ENCODE measurements at regions not wholly inside any gene's neighbourhood (a gene's known extent, or its start where the extent isn't known, plus 50 kb on each side); places are given as distances from the start of the nearest gene placed in this dataset.

DNA sequence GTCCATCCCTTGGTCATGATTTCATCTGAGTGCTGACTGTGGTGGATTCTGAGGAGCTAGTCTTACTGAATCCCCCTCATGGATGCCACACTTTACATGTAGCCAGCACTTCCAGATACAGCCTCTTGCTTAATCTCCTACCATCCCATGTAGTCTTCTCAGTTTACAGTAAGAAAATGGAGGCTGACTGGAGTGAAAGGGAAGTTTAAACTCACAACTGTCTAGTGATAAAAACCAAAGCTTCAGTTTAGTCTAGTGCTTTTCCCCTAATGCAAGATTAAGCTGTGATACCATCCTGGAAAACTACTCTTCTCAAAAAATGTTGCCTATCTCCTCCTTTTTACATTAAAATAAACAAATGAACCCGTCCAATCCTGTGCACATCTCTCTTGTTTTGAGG is 146.8 kb upstream of the HES1 start:
- no peak for DNase-seq (ENCODE audit: extremely low spot score)
- no peak overlapping the region for H3K27ac ChIP-seq (ENCODE audit: low read depth)
- H3K4me3 ChIP-seq (ENCODE audit: low read depth, low read length): no peak overlapping the region
- no peaks in the 10 kb centered on the region for H3K36me3 ChIP-seq (ENCODE audit: insufficient read depth)
- no peaks in the 10 kb centered on the region for H3K4me1 ChIP-seq (ENCODE audit: insufficient read depth)
- WGBS: 52% methylated on average over 1 of the region's 1 CpG

DNA sequence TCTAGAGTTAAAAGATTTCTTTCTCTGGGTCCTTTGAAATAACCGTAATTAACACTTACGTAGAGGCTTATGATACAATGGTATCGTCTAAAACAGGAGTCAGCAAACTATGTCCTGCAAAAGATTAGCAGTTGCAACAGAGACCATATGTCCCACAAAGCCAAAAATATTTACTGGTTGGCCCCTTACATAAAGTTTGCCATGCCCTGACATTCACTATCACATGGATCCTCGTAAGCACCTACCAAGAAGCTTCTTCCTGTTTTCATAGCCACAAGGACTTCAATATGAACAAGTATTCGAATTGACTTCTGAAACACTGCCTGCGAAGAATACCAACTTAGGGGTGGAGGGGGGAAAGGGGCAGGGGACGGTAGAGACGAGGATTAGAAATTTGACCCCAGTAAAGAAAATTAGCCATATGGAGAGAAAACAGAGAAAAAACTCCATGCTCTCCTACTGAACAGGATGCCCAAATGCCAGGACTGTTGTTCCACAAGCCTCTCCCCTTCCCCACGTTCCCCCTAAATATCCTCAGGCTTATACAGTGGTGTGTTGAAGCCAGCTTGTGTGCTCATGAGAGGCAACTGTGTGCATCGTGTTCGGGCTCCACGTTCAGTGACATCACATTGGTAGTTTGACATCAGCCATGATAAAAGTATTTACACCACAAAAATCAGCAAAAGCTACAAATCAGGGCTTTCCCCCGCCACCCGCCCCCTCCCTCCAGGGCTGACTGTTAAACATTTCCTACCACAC is 144.1 kb upstream of the HES1 start:
- WGBS: 69% methylated on average over 14 of the region's 14 CpGs
- Histone ChIP-seq H3K4me3 (ENCODE audit: low read depth, low read length) (no peak overlapping the region), H3K4me1 (ENCODE audit: insufficient read depth) (no peaks in the 10 kb centered on the region), H3K36me3 (ENCODE audit: insufficient read depth) (no peaks in the 10 kb centered on the region), H3K27ac (ENCODE audit: low read depth) (no peak overlapping the region)
- DNase-seq (ENCODE audit: extremely low spot score): no peak

DNA sequence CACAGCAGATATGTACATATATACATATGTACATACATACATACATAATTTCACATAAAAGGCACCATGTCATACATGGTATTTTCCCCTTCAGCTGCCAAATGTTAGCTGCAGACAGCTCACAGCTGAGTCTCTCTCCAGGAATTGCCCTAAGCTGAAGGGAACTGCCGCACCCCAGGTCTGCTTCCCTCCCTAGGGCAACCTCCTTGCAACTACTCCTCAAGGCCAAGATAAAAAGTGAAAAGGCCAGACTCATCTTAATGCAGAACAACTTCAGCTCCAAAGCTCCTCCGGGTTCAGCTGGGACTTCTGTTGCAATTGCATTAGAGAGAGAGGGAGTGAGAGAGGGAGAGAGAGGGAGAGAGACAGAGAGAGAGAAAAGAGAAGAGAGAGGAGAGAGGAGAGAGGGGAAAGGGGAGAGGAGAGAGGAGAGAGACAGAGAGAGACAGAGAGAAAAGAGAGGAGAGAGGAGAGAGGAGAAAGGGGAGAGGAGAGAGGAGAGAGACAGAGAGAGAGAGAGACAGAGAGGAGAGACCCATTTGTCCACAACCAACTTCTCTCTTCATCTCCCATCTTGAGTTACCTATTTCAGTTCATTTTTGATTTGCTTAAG is 143.4 kb upstream of the HES1 start:
- 63% methylated on average over 2 of the region's 2 CpGs for whole genome bisulfite sequencing

DNA sequence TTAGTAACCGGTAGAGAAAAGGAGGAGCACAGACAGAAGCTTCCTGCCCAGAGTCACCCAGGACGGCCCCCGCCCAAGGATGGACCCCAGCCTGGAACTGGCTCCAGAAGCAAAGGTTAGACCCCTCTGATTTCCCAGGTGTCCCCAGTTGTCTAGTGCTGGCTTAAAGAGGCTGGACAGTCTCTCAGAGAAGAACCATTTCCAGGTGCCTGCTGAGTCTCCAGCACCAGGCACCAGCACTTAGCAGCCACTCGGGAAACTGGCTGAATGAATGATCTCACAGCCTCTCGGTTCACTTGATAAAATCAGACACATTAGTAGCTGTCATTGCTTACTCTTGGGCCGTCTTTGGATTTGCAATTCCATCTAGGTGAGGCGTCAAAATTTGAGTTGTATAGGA is 139.7 kb upstream of the HES1 start:
- Histone ChIP-seq H3K27ac (ENCODE audit: low read depth) (no peak overlapping the region), H3K4me1 (ENCODE audit: insufficient read depth) (no peaks in the 10 kb centered on the region), H3K36me3 (ENCODE audit: insufficient read depth) (no peaks in the 10 kb centered on the region), H3K4me3 (ENCODE audit: low read depth, low read length) (no peak overlapping the region)
- DNase-seq (ENCODE audit: extremely low spot score): no peak
- whole genome bisulfite sequencing: 82% methylated on average over 7 of the region's 7 CpGs

More for the DNA sequence above, 143.4 kb upstream of the HES1 start:
- no peak for DNase-seq (ENCODE audit: extremely low spot score)
- H3K4me1 ChIP-seq (ENCODE audit: insufficient read depth): no peaks in the 10 kb centered on the region
- no peaks in the 10 kb centered on the region for H3K36me3 ChIP-seq (ENCODE audit: insufficient read depth)
- no peak overlapping the region for H3K4me3 ChIP-seq (ENCODE audit: low read depth, low read length)
- no peak overlapping the region for H3K27ac ChIP-seq (ENCODE audit: low read depth)

DNA sequence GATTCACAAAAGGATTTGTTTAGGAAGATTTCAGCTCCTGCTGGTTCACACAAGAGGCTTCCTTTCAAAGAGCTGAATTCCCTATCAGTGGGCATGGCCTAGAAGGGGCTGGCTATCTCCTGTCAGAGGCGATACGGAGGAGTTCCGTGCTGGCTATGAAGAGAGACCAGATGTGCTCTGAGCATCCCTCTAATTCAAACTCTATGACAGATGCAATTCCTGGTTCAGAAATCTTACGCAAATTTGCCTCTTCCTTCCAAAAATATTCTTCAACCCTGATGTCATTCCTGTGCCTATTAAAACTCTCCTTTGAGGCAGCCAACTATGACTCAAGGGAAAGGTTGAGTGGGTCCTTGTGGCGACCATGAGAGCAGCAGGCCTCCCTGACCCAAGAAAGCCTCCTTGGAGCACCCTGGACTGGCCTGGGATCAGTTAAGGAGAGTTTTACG is 139.3 kb upstream of the HES1 start:
- H3K36me3 ChIP-seq (ENCODE audit: insufficient read depth): no peaks in the 10 kb centered on the region
- DNase-seq (ENCODE audit: extremely low spot score): no peak
- H3K4me3 ChIP-seq (ENCODE audit: low read depth, low read length): no peak overlapping the region
- no peak overlapping the region for H3K27ac ChIP-seq (ENCODE audit: low read depth)
- WGBS: 83% methylated on average over 6 of the region's 6 CpGs
- no peaks in the 10 kb centered on the region for H3K4me1 ChIP-seq (ENCODE audit: insufficient read depth)

DNA sequence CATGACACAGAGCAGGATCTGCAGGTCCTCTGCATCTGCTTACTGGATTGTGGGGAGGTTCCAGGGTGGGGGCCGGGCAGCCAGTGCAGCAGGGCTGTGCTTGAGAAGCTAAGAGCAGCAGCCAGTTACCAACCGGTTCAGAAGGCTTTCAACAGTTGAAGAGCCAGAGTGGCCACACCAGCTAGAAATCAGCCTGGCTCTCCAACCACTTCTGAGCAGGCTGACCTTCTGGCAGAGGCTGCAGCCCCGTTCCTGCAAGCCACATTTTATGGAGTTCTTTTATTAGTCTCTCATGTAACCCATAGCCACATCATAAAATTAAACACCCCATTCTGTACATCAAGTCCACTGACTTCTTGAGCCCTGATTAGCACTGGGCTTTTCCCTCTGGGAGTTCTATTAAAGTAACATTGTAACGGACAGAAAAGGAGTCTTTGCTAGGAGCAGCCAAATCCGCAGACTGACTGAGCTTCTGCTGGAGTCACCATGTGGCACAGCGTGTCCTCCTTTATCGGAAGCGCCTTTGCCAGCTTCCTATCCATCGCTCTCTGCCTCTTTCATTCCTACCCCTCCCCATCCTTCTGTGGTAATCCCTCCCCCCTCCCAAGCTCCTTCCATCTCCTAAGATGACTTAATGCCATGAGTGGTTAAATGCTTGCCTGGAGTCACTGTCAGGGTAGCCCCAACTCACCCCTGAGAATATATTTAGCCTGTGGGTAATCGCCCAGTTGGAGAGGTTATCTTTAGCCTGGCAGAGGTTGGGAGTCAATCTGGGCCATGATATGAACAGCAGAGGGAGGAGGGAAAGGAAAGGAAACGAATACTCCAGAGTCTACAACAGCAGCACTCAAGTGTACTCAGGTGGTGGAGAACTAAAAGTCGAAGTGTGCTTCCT is 138.5 kb upstream of the HES1 start:
- WGBS: 49% methylated on average over 12 of the region's 12 CpGs
- no peak overlapping the region for H3K27ac ChIP-seq (ENCODE audit: low read depth)

DNA sequence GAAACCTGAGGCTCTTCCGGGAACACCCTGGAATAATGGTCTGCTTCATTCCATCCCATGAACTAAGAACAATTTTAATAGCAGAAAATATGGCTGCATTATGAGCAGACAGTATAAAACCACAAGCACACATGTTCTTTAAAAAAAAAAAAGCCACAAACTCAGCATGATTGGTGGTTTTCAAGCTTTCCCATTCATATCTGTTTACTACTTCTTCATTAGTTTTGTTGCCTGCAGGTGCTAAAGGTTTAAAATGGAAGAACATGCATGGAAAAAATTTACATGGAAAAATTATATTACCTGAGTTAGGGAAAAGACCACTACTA is 137.9 kb upstream of the HES1 start:
- no peaks in the 10 kb centered on the region for H3K36me3 ChIP-seq (ENCODE audit: insufficient read depth)
- H3K27ac ChIP-seq (ENCODE audit: low read depth): no peak overlapping the region
- 71% methylated on average over 1 of the region's 1 CpG for WGBS
- no peak for DNase-seq (ENCODE audit: extremely low spot score)
- H3K4me1 ChIP-seq (ENCODE audit: insufficient read depth): no peaks in the 10 kb centered on the region
- no peak overlapping the region for H3K4me3 ChIP-seq (ENCODE audit: low read depth, low read length)

More for the DNA sequence above, 138.5 kb upstream of the HES1 start:
- Histone ChIP-seq H3K36me3 (ENCODE audit: insufficient read depth) (no peaks in the 10 kb centered on the region), H3K4me3 (ENCODE audit: low read depth, low read length) (no peak overlapping the region), H3K4me1 (ENCODE audit: insufficient read depth) (no peaks in the 10 kb centered on the region)
- no peak for DNase-seq (ENCODE audit: extremely low spot score)

DNA sequence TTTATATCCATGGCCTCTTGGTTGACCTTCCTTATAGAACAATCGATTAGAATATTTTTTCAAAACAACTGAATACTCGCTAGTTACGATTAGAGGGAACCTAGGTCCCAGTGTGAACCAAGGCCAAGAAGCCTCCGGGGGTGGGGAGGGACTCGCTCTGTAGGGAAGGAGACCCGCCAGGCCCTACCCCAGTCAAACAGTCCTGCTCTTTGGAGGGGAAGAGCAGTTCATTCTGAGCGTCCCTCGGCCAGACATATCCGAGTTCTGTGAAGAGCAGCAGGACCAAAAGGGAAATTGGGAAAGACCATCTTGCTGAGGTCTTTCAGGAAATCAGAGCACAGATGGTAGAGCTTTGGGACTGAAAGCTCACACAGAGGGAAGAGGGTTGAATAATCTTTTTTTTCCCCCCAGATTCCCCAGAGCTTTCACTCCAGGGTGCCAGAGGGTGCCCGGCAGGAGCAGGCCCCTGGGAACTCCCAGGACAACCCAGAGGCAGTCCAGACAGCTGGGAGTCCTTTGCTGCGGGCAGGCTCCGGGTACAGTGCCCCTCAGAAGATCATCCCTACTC is 137.2 kb upstream of the HES1 start:
- H3K36me3 ChIP-seq (ENCODE audit: insufficient read depth): no peaks in the 10 kb centered on the region
- no peaks in the 10 kb centered on the region for H3K4me1 ChIP-seq (ENCODE audit: insufficient read depth)
- DNase-seq (ENCODE audit: extremely low spot score): no peak
- WGBS: 93% methylated on average over 12 of the region's 12 CpGs
- no peak overlapping the region for H3K4me3 ChIP-seq (ENCODE audit: low read depth, low read length)
- H3K27ac ChIP-seq (ENCODE audit: low read depth): no peak overlapping the region

DNA sequence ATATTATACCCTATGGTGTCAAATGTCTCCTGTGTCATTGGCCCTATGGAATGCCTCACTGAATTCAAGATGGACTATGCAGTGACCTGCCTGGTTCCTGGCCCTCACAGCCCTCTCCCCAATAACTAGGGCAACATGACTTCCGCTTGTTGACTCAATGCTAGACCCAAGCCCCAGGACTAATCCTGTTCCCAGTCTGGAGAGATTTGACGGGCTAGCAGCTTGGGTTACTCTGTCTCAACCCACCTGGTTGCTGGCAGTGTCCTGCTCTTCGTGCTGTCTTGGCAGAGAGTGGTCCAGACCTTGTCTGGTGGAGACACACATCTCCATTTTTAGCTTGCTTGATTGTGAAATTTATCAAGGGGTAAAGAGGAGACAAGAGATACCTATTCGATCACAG is 135.8 kb upstream of the HES1 start:
- DNase-seq (ENCODE audit: extremely low spot score): no peak
- WGBS: 93% methylated on average over 4 of the region's 4 CpGs
- Histone ChIP-seq H3K27ac (ENCODE audit: low read depth) (no peak overlapping the region), H3K4me1 (ENCODE audit: insufficient read depth) (no peaks in the 10 kb centered on the region), H3K36me3 (ENCODE audit: insufficient read depth) (no peaks in the 10 kb centered on the region), H3K4me3 (ENCODE audit: low read depth, low read length) (no peak overlapping the region)

DNA sequence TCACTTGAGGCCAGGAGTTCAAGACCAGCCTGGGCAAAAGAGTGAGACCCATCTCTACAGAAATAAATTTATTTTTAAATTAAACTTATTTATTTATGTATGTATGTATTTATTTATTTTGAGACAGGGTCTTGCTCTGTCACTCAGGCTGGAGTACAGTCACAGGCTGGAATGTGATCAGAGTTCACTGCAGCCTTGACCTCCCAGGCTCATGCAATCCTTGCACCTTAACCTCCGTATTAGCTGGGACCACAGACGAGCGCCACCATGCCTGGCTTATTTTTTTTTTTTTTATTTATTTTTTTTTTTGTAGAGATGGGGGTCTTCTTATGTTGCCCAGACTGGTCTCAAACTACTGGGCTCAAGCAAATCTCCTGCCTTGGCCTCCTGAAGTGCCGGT is 135.2 kb upstream of the HES1 start:
- no peaks in the 10 kb centered on the region for H3K36me3 ChIP-seq (ENCODE audit: insufficient read depth)
- no peak overlapping the region for H3K27ac ChIP-seq (ENCODE audit: low read depth)
- no peaks in the 10 kb centered on the region for H3K4me1 ChIP-seq (ENCODE audit: insufficient read depth)
- 97% methylated on average over 4 of the region's 4 CpGs for WGBS
- DNase-seq (ENCODE audit: extremely low spot score): no peak
- no peak overlapping the region for H3K4me3 ChIP-seq (ENCODE audit: low read depth, low read length)

DNA sequence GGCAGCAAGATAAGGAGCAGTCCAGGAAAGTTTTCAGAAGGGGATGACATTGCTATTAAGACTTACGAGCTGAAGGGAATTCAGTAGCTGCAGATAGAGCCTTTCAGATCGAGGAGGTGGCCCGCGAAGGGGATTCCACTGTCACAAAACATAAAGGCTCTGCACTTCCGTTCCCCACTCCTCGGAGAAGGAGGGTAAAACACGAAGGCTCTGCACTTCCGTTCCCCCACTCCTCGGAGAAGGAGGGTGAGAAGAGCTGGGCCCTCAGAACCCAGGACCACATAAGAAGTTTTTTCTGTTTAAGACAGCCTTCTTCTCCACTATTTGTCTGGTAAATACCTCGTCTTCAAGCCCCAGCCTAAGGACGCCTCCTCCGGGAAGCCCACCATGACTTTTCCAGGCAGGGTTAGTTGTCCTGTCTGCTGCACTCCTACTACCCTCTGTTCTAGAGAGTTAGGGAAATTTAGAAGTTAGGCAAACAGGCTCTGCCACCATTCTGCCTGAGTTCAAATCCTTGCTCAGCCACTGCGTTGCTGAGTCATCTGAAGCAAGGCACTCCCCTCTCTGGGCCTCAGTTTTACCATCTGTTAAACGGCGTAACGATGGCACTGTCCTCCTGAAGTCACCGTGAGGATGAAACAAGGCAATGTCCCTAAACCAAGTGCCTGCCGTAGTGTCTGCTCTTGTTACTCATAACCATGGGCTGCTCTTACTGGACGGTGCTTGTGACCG is 134.1 kb upstream of the HES1 start:
- no peaks in the 10 kb centered on the region for H3K4me1 ChIP-seq (ENCODE audit: insufficient read depth)
- WGBS: 80% methylated on average over 20 of the region's 20 CpGs
- H3K4me3 ChIP-seq (ENCODE audit: low read depth, low read length): no peak overlapping the region
- no peaks in the 10 kb centered on the region for H3K36me3 ChIP-seq (ENCODE audit: insufficient read depth)
- DNase-seq (ENCODE audit: extremely low spot score): no peak
- no peak overlapping the region for H3K27ac ChIP-seq (ENCODE audit: low read depth)

DNA sequence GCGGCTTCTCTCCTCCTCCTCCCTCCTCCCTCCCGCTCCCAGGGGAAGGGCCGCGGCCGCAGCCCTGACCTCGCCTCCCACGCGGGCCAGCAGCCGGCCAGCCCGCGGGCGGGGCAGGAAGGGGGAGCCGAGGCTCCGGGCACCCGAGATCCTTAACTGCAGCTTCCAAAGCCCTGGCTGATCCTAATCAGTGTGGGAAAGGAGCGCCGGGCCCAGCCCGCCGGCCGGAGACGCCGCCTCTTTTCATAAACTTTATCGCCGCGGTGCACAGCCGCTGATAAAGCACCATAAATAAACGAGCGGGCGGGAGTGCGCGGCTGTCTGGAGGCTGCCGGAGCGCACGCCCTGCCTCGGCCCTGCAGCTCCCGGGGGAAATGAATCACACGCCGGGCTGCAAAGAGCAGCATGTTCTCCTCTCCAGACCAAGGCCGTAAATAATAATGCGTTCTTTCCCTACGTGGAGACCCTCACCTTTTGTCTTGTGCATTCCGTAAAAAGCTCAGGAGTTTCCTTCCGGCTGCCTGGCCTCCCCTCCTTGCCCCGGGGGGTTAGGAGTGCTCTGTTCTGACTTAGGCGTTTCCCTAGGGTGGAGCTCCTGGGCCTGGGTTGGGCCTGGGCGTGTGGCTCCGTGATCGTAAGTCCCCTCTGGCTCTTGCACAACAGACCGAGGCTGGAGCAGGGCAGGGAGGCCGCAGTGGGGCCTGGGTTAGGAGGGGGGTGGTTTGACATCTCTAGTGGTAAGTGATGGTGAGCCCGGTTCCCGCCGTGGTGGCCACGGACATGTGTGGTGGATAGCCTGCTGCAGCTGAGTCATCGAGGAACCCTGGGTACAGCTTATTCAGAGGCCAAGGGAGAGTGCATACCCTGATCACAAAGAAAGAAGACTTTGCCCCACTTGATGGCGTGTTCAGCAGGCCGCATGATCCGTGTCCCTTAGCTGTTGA is 132.6 kb upstream of the HES1 start:
- peak overlapping the region; percentile 74 for H3K27ac ChIP-seq (ENCODE audit: low read depth)
- H3K4me1 ChIP-seq (ENCODE audit: insufficient read depth): no peaks in the 10 kb centered on the region
- WGBS: 6% methylated on average over 58 of the region's 58 CpGs
- H3K4me3 ChIP-seq (ENCODE audit: low read depth, low read length): no peak overlapping the region
- H3K36me3 ChIP-seq (ENCODE audit: insufficient read depth): no peaks in the 10 kb centered on the region
- peak; percentile 75 for DNase-seq (ENCODE audit: extremely low spot score)
